Activated B cell treated with CpG ODN at 0.5 μM for 24 hours (primary cell): ENCODE measurements at regions not wholly inside any gene's neighbourhood (a gene's known extent, or its start where the extent isn't known, plus 50 kb on each side); places are given as distances from the start of the nearest gene placed in this dataset.

Source experiments
- ATAC-seq: fragments of 200-7000 bp; cut with Tn5 transposase; one replicate; pipeline ENCODE4 v1.10.0; 2021; ENCODE audit warnings: low read depth, mild to moderate bottlenecking, moderate library complexity
- CTCF ChIA-PET: fragments of 350-600 bp; sonication (Branson Sonifier 250); formaldehyde crosslinking; loops from one replicate; lab custom pipeline; 2021; ENCODE audit warnings: antibody characterized with exemption; lab: Charles Lee
- POLR2A ChIA-PET: fragments of 350-600 bp; sonication (Branson Sonifier 250); formaldehyde crosslinking; loops from one replicate; lab custom pipeline; 2021; ENCODE audit warnings: antibody characterized with exemption; lab: Charles Lee
- DNase-seq: peaks from one replicate; pipeline ENCODE4 v3.0.0; 2022
- H3K27ac Mint-ChIP-seq: one replicate; pipeline ENCODE4 v1.8.0; 2020; ENCODE audit warnings: mixed read lengths
- H3K27me3 Mint-ChIP-seq: one replicate; pipeline ENCODE4 v1.8.0; 2021; ENCODE audit warnings: mixed read lengths
- H3K36me3 Mint-ChIP-seq: one replicate; pipeline ENCODE4 v1.8.0; 2021; ENCODE audit warnings: low read depth, mixed read lengths
- H3K4me1 Mint-ChIP-seq: one replicate; pipeline ENCODE4 v1.8.0; 2021; ENCODE audit warnings: mixed read lengths
- H3K4me3 Mint-ChIP-seq: one replicate; pipeline ENCODE4 v1.8.0; 2020; ENCODE audit warnings: mild to moderate bottlenecking, mixed read lengths
- H3K9me3 Mint-ChIP-seq: one replicate; pipeline ENCODE4 v1.8.0; 2020; ENCODE audit warnings: mixed read lengths
- CTCF ChIP-seq: fragments of 200-600 bp; IDR thresholded peaks from one replicate; pipeline ENCODE4 v1.8.0; 2022; ENCODE audit warnings: antibody characterized with exemption, mild to moderate bottlenecking
- intact Hi-C: fragments of 100-400 bp; cut with micrococcal nuclease; formaldehyde crosslinking; loops from one replicate; pipeline ENCODE4 v1.15.1; 2024

- Mint-ChIP-seq H3K27me3 (no peaks in the 10 kb centered on the region), H3K4me1 (no peaks in the 10 kb centered on the region), H3K27ac (no peak overlapping the region), H3K9me3 (peaks cover 9% of the 10 kb centered on the region), H3K36me3 (no peaks in the 10 kb centered on the region), H3K4me3 (no peak overlapping the region)
- ATAC-seq (no peak), DNase-seq (no peak)
- ChIA-PET CTCF (no interaction called here), POLR2A (no interaction called here)
- intact Hi-C loops = no loop called here
- TF ChIP-seq CTCF = no peak
Measured at GRCh38 chr4:96093563-96093962, 253.7 kb downstream of the PDHA2 start.

- Mint-ChIP-seq H3K4me3 (no peak overlapping the region), H3K9me3 (peaks cover 8% of the 10 kb centered on the region), H3K4me1 (no peaks in the 10 kb centered on the region), H3K27ac (no peak overlapping the region), H3K36me3 (no peaks in the 10 kb centered on the region), H3K27me3 (no peaks in the 10 kb centered on the region)
- ATAC-seq (no peak), DNase-seq (no peak)
- POLR2A ChIA-PET = no interaction called here
- CTCF ChIA-PET = no interaction called here
- intact Hi-C loops = no loop called here
- TF ChIP-seq CTCF = no peak
Measured at GRCh38 chr4:96094183-96094582, 254.3 kb downstream of the PDHA2 start.

GRCh38 chr4:96097040-96097607 lies 257.2 kb downstream of the PDHA2 start:
- POLR2A ChIA-PET = no interaction called here
- intact Hi-C loops = no loop called here
- H3K27me3 Mint-ChIP-seq = no peaks in the 10 kb centered on the region
- H3K27ac Mint-ChIP-seq = no peak overlapping the region
- peaks cover 10% of the 10 kb centered on the region for H3K9me3 Mint-ChIP-seq
- no peaks in the 10 kb centered on the region for H3K4me1 Mint-ChIP-seq
- DNase-seq (no peak), ATAC-seq (no peak)
- no peak overlapping the region for H3K4me3 Mint-ChIP-seq
- H3K36me3 Mint-ChIP-seq = no peaks in the 10 kb centered on the region
- CTCF ChIA-PET = no interaction called here
- no peak for TF ChIP-seq CTCF

- TF ChIP-seq CTCF = no peak
- Mint-ChIP-seq H3K4me1 (no peaks in the 10 kb centered on the region), H3K36me3 (no peaks in the 10 kb centered on the region), H3K27ac (no peak overlapping the region), H3K9me3 (peaks cover 10% of the 10 kb centered on the region), H3K27me3 (no peaks in the 10 kb centered on the region), H3K4me3 (no peak overlapping the region)
- ATAC-seq = no peak
- ChIA-PET CTCF (no interaction called here), POLR2A (no interaction called here)
- no peak for DNase-seq
- intact Hi-C loops = no loop called here
Measured at GRCh38 chr4:96097693-96098092, 257.8 kb downstream of the PDHA2 start.

- no peak for TF ChIP-seq CTCF
- Mint-ChIP-seq H3K27ac (no peak overlapping the region), H3K4me1 (no peaks in the 10 kb centered on the region), H3K9me3 (peaks cover 10% of the 10 kb centered on the region), H3K27me3 (no peaks in the 10 kb centered on the region), H3K4me3 (no peak overlapping the region), H3K36me3 (no peaks in the 10 kb centered on the region)
- DNase-seq = no peak
- intact Hi-C loops = no loop called here
- no peak for ATAC-seq
- ChIA-PET POLR2A (no interaction called here), CTCF (no interaction called here)
Measured at GRCh38 chr4:96099031-96099430, 259.1 kb downstream of the PDHA2 start.
